ENCODE measurements at regions not wholly inside any gene's neighbourhood (a gene's known extent, or its start where the extent isn't known, plus 50 kb on each side); places are given as distances from the start of the nearest gene placed in this dataset.
"Not testable (repeated sequence)": the region's sequence is repeated elsewhere in the genome, so short reads cannot be mapped to it uniquely, and the experiment has no call there.

DNA sequence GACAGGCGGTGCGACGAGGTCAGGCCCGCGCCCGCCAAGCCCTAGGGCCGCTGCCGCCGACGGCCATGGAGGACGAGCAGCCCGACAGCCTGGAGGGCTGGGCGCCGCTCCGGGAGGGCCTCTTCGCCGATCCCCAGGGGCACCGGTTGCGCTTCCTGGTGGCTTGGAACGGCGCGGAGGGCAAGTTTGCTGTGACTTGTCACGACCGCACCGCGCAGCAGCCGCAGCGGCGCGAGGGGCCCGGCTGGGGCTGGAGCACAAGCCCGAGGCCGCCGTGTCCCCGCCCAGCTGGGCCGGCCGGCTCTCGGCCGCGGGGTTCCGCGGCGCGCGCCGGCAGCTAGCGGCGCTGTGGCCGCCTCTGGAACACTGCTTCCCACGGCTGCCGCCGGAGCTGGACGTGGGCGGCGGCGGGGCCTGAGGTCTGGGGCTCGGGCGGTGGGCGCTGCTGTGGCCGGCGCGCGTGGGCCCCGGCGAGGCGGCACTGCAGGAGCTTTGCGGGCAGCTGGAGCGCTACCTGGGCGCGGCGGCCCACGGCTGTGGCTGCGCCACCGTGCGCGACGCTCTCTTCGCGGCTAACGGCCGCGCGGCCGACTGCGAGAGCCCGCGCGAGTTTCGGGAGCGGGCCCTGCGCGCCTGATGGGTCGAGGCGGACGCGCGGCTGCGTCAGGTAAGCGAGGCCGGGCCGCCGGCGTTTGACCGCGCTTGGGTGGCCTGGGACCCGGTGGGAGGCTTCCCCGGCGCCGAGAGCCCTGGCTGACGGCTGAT lies 122.0 kb upstream of the NIPA1 start:
- peak; percentile 79 for ATAC-seq (ENCODE audit: low read depth)
- CTCF ChIA-PET; H3K36me3 ChIP-seq (replicated peaks in 1 of 2; ENCODE audit: control extremely low read depth in 1 of 2, control insufficient read depth in 1 of 2, extremely low read depth in 1 of 2, insufficient read depth in 2 of 2, low read length in 1 of 2); H3K9me3 Mint-ChIP-seq (ENCODE audit: insufficient read depth); H3K4me1 Mint-ChIP-seq; H4K20me1 ChIP-seq (ENCODE audit: control insufficient read depth, insufficient read depth, low read length, poor library complexity, severe bottlenecking); H3K4me2 ChIP-seq (replicated peaks; ENCODE audit: low read depth, low read length, poor library complexity, severe bottlenecking); H3K79me2 ChIP-seq (ENCODE audit: control insufficient read depth, insufficient read depth, low read length); intact Hi-C loops (cut with micrococcal nuclease); H3K9me3 ChIP-seq (ENCODE audit: control extremely low read depth in 1 of 3, control insufficient read depth in 2 of 3, insufficient read depth in 1 of 3, low read length in 2 of 3); H3K27me3 Mint-ChIP-seq; H3K27ac ChIP-seq (ENCODE audit: low read length in 2 of 2); H3K27me3 ChIP-seq (replicated peaks in 1 of 4; ENCODE audit: control extremely low read depth in 1 of 4, control insufficient read depth in 3 of 4, insufficient read depth in 4 of 4, low read length in 3 of 4); H3K27ac Mint-ChIP-seq; H3K4me1 ChIP-seq (ENCODE audit: control insufficient read depth in 2 of 2, insufficient read depth in 2 of 2, low read length in 2 of 2): not testable (repeated sequence)
- H3K4me3 Mint-ChIP-seq, result peak overlapping the region; percentile 88
- WGBS (ENCODE audit: insufficient coverage), result under 1% methylated on average over 87 of the region's 110 CpGs
- peak; percentile 67 for DNase-seq
- Histone ChIP-seq H2AFZ (ENCODE audit: insufficient read depth, low read depth, low read length, poor library complexity, severe bottlenecking) (peak overlapping the region; percentile 73), H3K9ac (ENCODE audit: low read length) (peak overlapping the region; percentile 58), H3K4me3 (ENCODE audit: control extremely low read depth in 1 of 5, extremely low read depth in 1 of 5, insufficient read depth in 1 of 5, low read depth in 2 of 5, low read length in 4 of 5) (peak overlapping the region in 3 of 5 experiments; percentile 51 to 56 (median 56))
- POLR2A ChIA-PET, result interaction anchor here (0.6 kb wide), 1 partner anchor 127 kb away, joined by 3 read pairs; no protein-coding TSS in a partner anchor

DNA sequence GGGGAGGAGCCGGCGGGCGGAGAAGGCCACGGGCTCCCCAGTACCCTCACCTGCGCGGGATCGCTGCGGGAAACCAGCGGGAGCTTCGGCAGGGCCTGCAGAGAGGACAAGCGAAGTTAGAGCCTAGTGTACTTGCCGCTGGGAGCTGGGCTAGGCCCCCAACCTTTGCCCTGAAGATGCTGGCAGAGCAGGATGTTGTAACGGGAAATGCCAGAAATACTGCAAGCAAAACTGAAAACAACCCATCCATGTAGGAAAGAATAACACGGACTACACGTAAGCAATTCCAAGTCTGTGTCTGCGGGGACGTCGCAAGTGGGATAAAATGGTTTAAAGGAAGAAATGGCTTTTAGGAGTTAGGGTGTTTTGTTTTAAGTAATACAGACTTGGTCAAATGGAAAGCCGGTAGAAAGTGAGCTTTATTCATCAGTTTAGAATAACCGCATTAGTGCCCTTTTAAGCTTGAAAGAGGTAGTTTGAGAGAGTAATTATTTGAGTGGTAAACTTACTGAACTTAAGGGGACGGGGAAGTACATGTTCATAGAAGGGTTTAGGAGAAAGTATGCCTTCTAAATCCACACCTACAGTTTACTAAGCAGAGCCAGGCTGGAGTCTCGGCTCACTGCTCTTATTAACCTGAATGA lies 121.3 kb upstream of the NIPA1 start:
- DNase-seq, result peak; percentile 41
- Histone ChIP-seq H3K4me3 (ENCODE audit: control extremely low read depth in 1 of 5, extremely low read depth in 1 of 5, insufficient read depth in 1 of 5, low read depth in 2 of 5, low read length in 4 of 5) (peak overlapping the region in 3 of 5 experiments; percentile 51 to 56 (median 56)), H3K9ac (ENCODE audit: low read length) (peak overlapping the region; percentile 58), H2AFZ (ENCODE audit: insufficient read depth, low read depth, low read length, poor library complexity, severe bottlenecking) (peak overlapping the region; percentile 73), H3K27ac (ENCODE audit: low read length in 2 of 2) (peak overlapping the region in 1 of 2 donors; percentile 59), H3K4me2 (replicated peaks; ENCODE audit: low read depth, low read length, poor library complexity, severe bottlenecking) (peak overlapping the region; percentile 57)
- H3K4me3 Mint-ChIP-seq, result peak overlapping the region; percentile 88
- H3K36me3 ChIP-seq (replicated peaks in 1 of 2; ENCODE audit: control extremely low read depth in 1 of 2, control insufficient read depth in 1 of 2, extremely low read depth in 1 of 2, insufficient read depth in 2 of 2, low read length in 1 of 2); H3K79me2 ChIP-seq (ENCODE audit: control insufficient read depth, insufficient read depth, low read length); ATAC-seq (ENCODE audit: low read depth); H3K27me3 Mint-ChIP-seq; H3K4me1 ChIP-seq (ENCODE audit: control insufficient read depth in 2 of 2, insufficient read depth in 2 of 2, low read length in 2 of 2); H3K4me1 Mint-ChIP-seq; H3K9me3 ChIP-seq (ENCODE audit: control extremely low read depth in 1 of 3, control insufficient read depth in 2 of 3, insufficient read depth in 1 of 3, low read length in 2 of 3); H4K20me1 ChIP-seq (ENCODE audit: control insufficient read depth, insufficient read depth, low read length, poor library complexity, severe bottlenecking); H3K9me3 Mint-ChIP-seq (ENCODE audit: insufficient read depth); H3K27me3 ChIP-seq (replicated peaks in 1 of 4; ENCODE audit: control extremely low read depth in 1 of 4, control insufficient read depth in 3 of 4, insufficient read depth in 4 of 4, low read length in 3 of 4); CTCF ChIA-PET; intact Hi-C loops (cut with micrococcal nuclease): not testable (repeated sequence)
- WGBS (ENCODE audit: insufficient coverage), result 0% methylated on average over 2 of the region's 22 CpGs
- POLR2A ChIA-PET, result interaction anchor here (0.6 kb wide), 1 partner anchor 126 kb away, joined by 3 read pairs; no protein-coding TSS in a partner anchor
- peak overlapping the region; percentile 84 for H3K27ac Mint-ChIP-seq

DNA sequence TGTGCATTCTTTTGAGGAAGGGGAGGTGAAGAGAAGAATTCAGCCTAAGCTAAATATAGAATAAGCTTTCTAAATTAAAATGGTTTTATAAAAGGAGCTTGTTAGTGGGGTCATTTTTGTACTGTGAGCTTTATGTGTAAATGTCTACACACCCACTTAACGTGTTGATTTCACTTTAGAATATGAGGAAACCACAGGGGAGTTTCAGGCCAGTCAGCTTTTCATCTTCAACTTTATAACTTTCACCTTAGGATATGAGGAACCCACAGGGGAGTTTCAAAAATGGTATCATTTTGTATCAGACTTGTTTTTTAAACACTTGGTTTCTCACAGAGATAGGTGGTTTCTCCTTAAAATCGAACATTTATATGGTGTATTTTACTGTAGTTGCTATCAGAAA lies 120.7 kb upstream of the NIPA1 start:
- H2AFZ ChIP-seq (ENCODE audit: insufficient read depth, low read depth, low read length, poor library complexity, severe bottlenecking), result peak overlapping the region; percentile 73
- H3K27me3 ChIP-seq (replicated peaks in 1 of 4; ENCODE audit: control extremely low read depth in 1 of 4, control insufficient read depth in 3 of 4, insufficient read depth in 4 of 4, low read length in 3 of 4); CTCF ChIA-PET; H3K9me3 Mint-ChIP-seq (ENCODE audit: insufficient read depth); H3K4me1 Mint-ChIP-seq; H3K27me3 Mint-ChIP-seq; POLR2A ChIA-PET; intact Hi-C loops (cut with micrococcal nuclease); DNase-seq; H4K20me1 ChIP-seq (ENCODE audit: control insufficient read depth, insufficient read depth, low read length, poor library complexity, severe bottlenecking); H3K4me1 ChIP-seq (ENCODE audit: control insufficient read depth in 2 of 2, insufficient read depth in 2 of 2, low read length in 2 of 2); H3K36me3 ChIP-seq (replicated peaks in 1 of 2; ENCODE audit: control extremely low read depth in 1 of 2, control insufficient read depth in 1 of 2, extremely low read depth in 1 of 2, insufficient read depth in 2 of 2, low read length in 1 of 2); ATAC-seq (ENCODE audit: low read depth); H3K9me3 ChIP-seq (ENCODE audit: control extremely low read depth in 1 of 3, control insufficient read depth in 2 of 3, insufficient read depth in 1 of 3, low read length in 2 of 3); H3K79me2 ChIP-seq (ENCODE audit: control insufficient read depth, insufficient read depth, low read length): not testable (repeated sequence)
- Mint-ChIP-seq H3K27ac (peak overlapping the region; percentile 84), H3K4me3 (peak overlapping the region; percentile 88)
- WGBS (ENCODE audit: insufficient coverage), result no CpG with 5 or more reads among the region's 2 CpGs
- H3K4me2 ChIP-seq (replicated peaks; ENCODE audit: low read depth, low read length, poor library complexity, severe bottlenecking), result peak overlapping the region; percentile 57
- H3K27ac ChIP-seq (ENCODE audit: low read length in 2 of 2), result peak overlapping the region in 1 of 2 donors; percentile 59
- peak overlapping the region; percentile 58 for H3K9ac ChIP-seq (ENCODE audit: low read length)
- peak overlapping the region in 2 of 5 experiments; percentile 51 to 56 for H3K4me3 ChIP-seq (ENCODE audit: control extremely low read depth in 1 of 5, extremely low read depth in 1 of 5, insufficient read depth in 1 of 5, low read depth in 2 of 5, low read length in 4 of 5)

DNA sequence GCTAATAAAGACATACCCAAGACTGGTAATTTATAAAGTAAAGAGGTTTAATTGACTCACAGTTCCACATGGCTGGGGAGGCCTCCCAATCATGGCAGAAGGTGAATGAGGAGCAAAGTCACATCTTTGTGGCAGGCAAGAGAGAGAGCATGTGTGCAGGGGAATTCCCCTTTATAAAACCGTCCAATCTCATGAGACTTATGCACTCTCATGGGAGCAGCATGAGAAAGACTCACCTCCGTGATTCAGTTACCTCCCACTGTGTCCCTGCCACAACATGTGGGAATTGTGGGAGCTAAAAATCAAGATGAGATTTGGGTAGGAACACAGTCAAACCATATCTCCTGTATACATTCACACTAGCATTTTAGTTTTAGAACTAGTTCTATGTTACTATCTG lies 101.7 kb upstream of the NIPA1 start:
- POLR2A ChIA-PET; H3K4me3 Mint-ChIP-seq; H2AFZ ChIP-seq (ENCODE audit: insufficient read depth, low read depth, low read length, poor library complexity, severe bottlenecking); H3K79me2 ChIP-seq (ENCODE audit: control insufficient read depth, insufficient read depth, low read length); H3K9me3 ChIP-seq (ENCODE audit: control extremely low read depth in 1 of 3, control insufficient read depth in 2 of 3, insufficient read depth in 1 of 3, low read length in 2 of 3); DNase-seq; H4K20me1 ChIP-seq (ENCODE audit: control insufficient read depth, insufficient read depth, low read length, poor library complexity, severe bottlenecking); H3K4me1 Mint-ChIP-seq; H3K9ac ChIP-seq (ENCODE audit: low read length); H3K9me3 Mint-ChIP-seq (ENCODE audit: insufficient read depth); ATAC-seq (ENCODE audit: low read depth); H3K4me3 ChIP-seq (ENCODE audit: control extremely low read depth in 1 of 5, extremely low read depth in 1 of 5, insufficient read depth in 1 of 5, low read depth in 2 of 5, low read length in 4 of 5); H3K4me1 ChIP-seq (ENCODE audit: control insufficient read depth in 2 of 2, insufficient read depth in 2 of 2, low read length in 2 of 2); H3K27ac Mint-ChIP-seq; intact Hi-C loops (cut with micrococcal nuclease); H3K36me3 ChIP-seq (replicated peaks in 1 of 2; ENCODE audit: control extremely low read depth in 1 of 2, control insufficient read depth in 1 of 2, extremely low read depth in 1 of 2, insufficient read depth in 2 of 2, low read length in 1 of 2); H3K27me3 Mint-ChIP-seq; H3K27me3 ChIP-seq (replicated peaks in 1 of 4; ENCODE audit: control extremely low read depth in 1 of 4, control insufficient read depth in 3 of 4, insufficient read depth in 4 of 4, low read length in 3 of 4); H3K4me2 ChIP-seq (replicated peaks; ENCODE audit: low read depth, low read length, poor library complexity, severe bottlenecking); H3K27ac ChIP-seq (ENCODE audit: low read length in 2 of 2); CTCF ChIA-PET: not testable (repeated sequence)
- no CpG with 5 or more reads among the region's 2 CpGs for WGBS (ENCODE audit: insufficient coverage)
